Upper lobe of left lung (tissue), 4 donors: ENCODE measurements at regions not wholly inside any gene's neighbourhood (a gene's known extent, or its start where the extent isn't known, plus 50 kb on each side); places are given as distances from the start of the nearest gene placed in this dataset.

Experiments
- POLR2A ChIP-seq, 4 donors: fragments of 450-650 bp; IDR thresholded peaks; one replicate each; pipeline ENCODE4 v1.5.1; 2016 to 2017; ENCODE audit warnings: antibody characterized with exemption in 4 of 4, mild to moderate bottlenecking in 2 of 4
- POLR2AphosphoS5 ChIP-seq, 2 donors: sonication (generic); formaldehyde crosslinking; IDR thresholded peaks; one replicate each; pipeline ENCODE4 v1.5.1; 2017; ENCODE audit warnings: antibody characterized with exemption in 2 of 2
- TF ChIP-seq, protein P1 (sequence below), 6 experiments: fragments of 450-650 bp in 4 of 6; fragments of 200-600 bp in 2 of 6; sonication (generic) in 2 of 6; IDR thresholded peaks; one replicate each; pipeline ENCODE4 v1.5.1; 2016 to 2019; ENCODE audit warnings: antibody characterized with exemption in 6 of 6

DNA sequence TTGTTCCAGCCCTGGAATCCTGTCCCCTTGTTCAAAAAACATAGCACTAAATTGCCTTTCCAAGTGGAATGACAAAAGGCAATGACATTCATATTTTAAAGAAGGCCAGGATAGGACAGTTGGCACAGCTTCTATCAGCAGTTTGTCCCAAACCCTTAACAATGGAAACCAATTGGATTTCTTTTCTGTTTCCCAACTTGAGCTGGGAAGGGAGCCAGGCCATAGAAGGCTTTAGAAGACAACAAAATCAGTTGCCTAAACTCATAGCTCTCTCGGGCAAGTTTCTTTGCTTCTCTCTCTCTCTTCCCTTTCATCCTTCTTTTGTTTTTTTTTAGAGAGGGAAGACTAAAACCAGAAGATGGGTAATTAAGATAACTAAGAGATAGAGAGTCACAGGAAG is 227.7 kb upstream of the TPRG1 start:
- TF ChIP-seq, protein P1, sequence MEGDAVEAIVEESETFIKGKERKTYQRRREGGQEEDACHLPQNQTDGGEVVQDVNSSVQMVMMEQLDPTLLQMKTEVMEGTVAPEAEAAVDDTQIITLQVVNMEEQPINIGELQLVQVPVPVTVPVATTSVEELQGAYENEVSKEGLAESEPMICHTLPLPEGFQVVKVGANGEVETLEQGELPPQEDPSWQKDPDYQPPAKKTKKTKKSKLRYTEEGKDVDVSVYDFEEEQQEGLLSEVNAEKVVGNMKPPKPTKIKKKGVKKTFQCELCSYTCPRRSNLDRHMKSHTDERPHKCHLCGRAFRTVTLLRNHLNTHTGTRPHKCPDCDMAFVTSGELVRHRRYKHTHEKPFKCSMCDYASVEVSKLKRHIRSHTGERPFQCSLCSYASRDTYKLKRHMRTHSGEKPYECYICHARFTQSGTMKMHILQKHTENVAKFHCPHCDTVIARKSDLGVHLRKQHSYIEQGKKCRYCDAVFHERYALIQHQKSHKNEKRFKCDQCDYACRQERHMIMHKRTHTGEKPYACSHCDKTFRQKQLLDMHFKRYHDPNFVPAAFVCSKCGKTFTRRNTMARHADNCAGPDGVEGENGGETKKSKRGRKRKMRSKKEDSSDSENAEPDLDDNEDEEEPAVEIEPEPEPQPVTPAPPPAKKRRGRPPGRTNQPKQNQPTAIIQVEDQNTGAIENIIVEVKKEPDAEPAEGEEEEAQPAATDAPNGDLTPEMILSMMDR (IDR thresholded peaks at IDR 0.05), result no peak
- TF ChIP-seq POLR2A (IDR thresholded peaks at IDR 0.05) (no peak), POLR2AphosphoS5 (IDR thresholded peaks at IDR 0.05) (no peak)
